Right atrium auricular region (tissue), 2 donors: ENCODE measurements at regions not wholly inside any gene's neighbourhood (a gene's known extent, or its start where the extent isn't known, plus 50 kb on each side); places are given as distances from the start of the nearest gene placed in this dataset.

Experiments used
- DNase-seq: peaks from one replicate; pipeline ENCODE4 v3.0.0-alpha.2; 2019; ENCODE audit warnings: low spot score
- H3K27ac ChIP-seq, 2 donors: fragments of 200-600 bp; sonication (generic); 1 replicate in 1 of 2; 2 replicates in 1 of 2; pipeline ENCODE4 v1.5.1; 2016 to 2019
- H3K27me3 ChIP-seq, 2 donors: fragments of 200-600 bp; sonication (generic); one replicate each; pipeline versions ENCODE4 v1.5.1 to v1.6.0; 2017 to 2019
- H3K36me3 ChIP-seq: fragments of 200-600 bp; sonication (generic); one replicate; pipeline ENCODE4 v1.5.1; 2016
- H3K4me1 ChIP-seq, 2 donors: fragments of 200-600 bp; sonication (generic); one replicate each; pipeline versions ENCODE4 v1.5.1 to v1.6.0; 2017 to 2019
- H3K4me3 ChIP-seq, 2 donors: fragments of 200-600 bp; sonication (generic); 1 replicate in 1 of 2; 2 replicates in 1 of 2; pipeline ENCODE4 v1.5.1; 2017 to 2019; ENCODE audit warnings: mild to moderate bottlenecking in 1 of 2, moderate library complexity in 1 of 2
- H3K9me3 ChIP-seq, 2 donors: fragments of 200-600 bp; sonication (generic); one replicate each; pipeline ENCODE4 v1.5.1; 2019
- TF ChIP-seq, protein P1 (sequence below), 2 donors: fragments of 200-600 bp; sonication (generic); IDR thresholded peaks; one replicate each; pipeline ENCODE4 v1.5.1; 2019; ENCODE audit warnings: antibody characterized with exemption in 2 of 2

DNA sequence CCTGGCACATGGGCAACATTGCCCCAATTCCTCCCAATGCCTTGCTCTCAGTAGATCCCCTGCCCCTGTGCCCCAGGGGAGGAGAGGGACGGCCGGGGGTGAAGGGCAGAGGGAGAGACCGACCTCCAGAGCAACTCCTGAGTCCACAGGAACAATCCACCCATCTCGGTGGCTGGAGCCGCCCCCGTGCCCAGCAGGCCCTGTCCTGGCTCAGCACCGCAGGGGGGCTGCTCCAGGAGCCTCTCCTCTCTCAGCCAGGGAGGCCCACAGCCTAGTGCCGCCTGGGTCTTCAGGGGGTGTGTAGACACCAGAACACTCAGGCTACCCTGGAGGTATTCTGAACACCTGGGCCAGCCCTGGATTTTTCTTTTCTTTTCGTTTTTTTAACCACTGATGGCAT, 233.7 kb upstream of the SDK2 start:
- no peaks in the 10 kb centered on the region for H3K36me3 ChIP-seq
- no peak overlapping the region for H3K4me3 ChIP-seq
- no peak overlapping the region for H3K27ac ChIP-seq
- DNase-seq: no peak
- H3K27me3 ChIP-seq: no peaks in the 10 kb centered on the region
- no peaks in the 10 kb centered on the region for H3K9me3 ChIP-seq
- no peaks in the 10 kb centered on the region for H3K4me1 ChIP-seq
- TF ChIP-seq, protein P1, sequence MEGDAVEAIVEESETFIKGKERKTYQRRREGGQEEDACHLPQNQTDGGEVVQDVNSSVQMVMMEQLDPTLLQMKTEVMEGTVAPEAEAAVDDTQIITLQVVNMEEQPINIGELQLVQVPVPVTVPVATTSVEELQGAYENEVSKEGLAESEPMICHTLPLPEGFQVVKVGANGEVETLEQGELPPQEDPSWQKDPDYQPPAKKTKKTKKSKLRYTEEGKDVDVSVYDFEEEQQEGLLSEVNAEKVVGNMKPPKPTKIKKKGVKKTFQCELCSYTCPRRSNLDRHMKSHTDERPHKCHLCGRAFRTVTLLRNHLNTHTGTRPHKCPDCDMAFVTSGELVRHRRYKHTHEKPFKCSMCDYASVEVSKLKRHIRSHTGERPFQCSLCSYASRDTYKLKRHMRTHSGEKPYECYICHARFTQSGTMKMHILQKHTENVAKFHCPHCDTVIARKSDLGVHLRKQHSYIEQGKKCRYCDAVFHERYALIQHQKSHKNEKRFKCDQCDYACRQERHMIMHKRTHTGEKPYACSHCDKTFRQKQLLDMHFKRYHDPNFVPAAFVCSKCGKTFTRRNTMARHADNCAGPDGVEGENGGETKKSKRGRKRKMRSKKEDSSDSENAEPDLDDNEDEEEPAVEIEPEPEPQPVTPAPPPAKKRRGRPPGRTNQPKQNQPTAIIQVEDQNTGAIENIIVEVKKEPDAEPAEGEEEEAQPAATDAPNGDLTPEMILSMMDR (IDR thresholded peaks at IDR 0.05): no peak

DNA sequence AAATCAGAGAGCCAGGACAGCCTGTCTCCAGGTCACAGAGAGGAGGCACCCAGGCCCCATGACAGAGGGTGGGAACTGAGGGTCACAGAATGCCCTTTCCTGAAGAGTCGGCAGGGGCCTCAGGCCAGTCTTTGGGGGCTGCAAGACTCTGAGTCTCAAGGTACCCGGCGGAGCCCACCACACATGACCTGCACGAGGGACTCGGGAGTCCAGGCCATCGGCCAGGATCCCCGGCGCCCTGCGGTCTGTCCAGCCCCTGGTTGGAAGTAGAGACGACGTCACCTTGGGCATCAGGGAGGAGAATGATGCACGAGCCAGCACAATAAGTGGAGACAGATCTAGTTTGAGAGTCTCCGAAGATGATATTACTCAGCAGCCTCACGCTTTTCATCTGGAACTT, 234.7 kb upstream of the SDK2 start:
- Histone ChIP-seq H3K4me3 (no peak overlapping the region), H3K27me3 (no peaks in the 10 kb centered on the region), H3K4me1 (no peaks in the 10 kb centered on the region), H3K36me3 (no peaks in the 10 kb centered on the region), H3K27ac (no peak overlapping the region), H3K9me3 (no peaks in the 10 kb centered on the region)
- TF ChIP-seq, protein P1 (IDR thresholded peaks at IDR 0.05): no peak
- no peak for DNase-seq

DNA sequence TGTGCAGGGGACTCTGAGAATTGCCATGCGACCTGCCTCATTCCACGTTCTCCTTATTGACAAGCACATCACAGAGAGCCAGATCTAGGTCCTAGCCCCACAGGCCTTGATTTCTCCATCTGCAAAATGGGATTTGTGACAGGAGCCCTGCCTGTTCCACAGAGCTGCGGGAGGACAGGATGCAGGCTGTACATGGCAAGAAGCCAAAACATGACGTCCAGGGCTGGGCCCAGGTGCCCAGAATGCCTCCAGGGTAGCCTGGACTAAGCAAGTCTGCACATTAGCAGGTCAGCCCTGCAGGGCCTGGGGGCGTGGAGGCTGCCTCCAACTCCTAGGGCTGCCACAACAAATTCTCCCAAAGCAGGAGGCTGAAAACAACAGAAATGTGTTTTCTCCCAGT, 235.7 kb upstream of the SDK2 start:
- no peaks in the 10 kb centered on the region for H3K27me3 ChIP-seq
- no peak overlapping the region for H3K4me3 ChIP-seq
- no peak overlapping the region for H3K27ac ChIP-seq
- no peaks in the 10 kb centered on the region for H3K4me1 ChIP-seq
- no peak for DNase-seq
- H3K36me3 ChIP-seq: no peaks in the 10 kb centered on the region
- TF ChIP-seq, protein P1 (IDR thresholded peaks at IDR 0.05): no peak
- no peaks in the 10 kb centered on the region for H3K9me3 ChIP-seq

DNA sequence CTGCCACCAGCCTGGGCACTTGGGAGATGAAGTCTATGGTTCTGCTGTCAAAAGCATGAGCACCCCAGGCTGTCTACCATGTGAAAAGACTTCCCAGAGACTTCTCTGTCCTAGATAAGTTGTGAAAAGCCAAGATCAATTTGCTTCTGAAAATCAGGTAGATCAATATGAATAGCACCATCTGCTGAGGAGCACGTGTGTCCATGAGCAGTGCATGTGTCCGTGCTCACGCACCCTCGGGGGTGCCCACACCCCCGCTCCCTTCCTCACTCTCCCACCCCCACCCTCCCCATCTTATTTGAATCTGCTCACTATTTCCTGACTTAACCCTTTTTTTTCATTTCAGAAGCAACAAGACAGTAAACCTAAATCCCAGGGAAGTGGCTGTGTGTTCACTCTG, 238.3 kb upstream of the SDK2 start:
- Histone ChIP-seq H3K4me1 (no peaks in the 10 kb centered on the region), H3K4me3 (no peak overlapping the region), H3K27me3 (no peaks in the 10 kb centered on the region), H3K9me3 (no peaks in the 10 kb centered on the region), H3K36me3 (no peaks in the 10 kb centered on the region), H3K27ac (no peak overlapping the region)
- TF ChIP-seq, protein P1 (IDR thresholded peaks at IDR 0.05): no peak
- no peak for DNase-seq

DNA sequence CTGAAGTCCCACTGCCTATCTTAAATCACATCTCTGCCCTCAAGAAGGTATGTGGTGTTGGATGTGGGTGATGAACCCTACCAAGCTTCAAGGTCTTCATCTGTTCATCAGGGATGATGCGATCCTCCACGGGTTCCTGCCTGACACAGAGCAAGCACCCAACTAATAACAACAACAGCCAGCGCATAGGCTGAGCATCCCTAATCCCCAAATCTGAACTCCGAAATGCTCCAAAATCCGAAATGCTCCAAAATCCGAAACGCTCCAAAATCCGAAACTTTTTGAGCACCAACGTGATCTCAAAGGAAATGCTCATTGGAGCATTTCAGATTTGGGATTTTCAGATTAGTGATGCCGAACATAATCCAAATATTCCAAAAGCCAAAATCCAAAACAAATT, 238.9 kb upstream of the SDK2 start:
- Histone ChIP-seq H3K27ac (no peak overlapping the region), H3K27me3 (no peaks in the 10 kb centered on the region), H3K9me3 (no peaks in the 10 kb centered on the region), H3K4me3 (no peak overlapping the region), H3K4me1 (no peaks in the 10 kb centered on the region), H3K36me3 (no peaks in the 10 kb centered on the region)
- no peak for DNase-seq
- TF ChIP-seq, protein P1 (IDR thresholded peaks at IDR 0.05): no peak

DNA sequence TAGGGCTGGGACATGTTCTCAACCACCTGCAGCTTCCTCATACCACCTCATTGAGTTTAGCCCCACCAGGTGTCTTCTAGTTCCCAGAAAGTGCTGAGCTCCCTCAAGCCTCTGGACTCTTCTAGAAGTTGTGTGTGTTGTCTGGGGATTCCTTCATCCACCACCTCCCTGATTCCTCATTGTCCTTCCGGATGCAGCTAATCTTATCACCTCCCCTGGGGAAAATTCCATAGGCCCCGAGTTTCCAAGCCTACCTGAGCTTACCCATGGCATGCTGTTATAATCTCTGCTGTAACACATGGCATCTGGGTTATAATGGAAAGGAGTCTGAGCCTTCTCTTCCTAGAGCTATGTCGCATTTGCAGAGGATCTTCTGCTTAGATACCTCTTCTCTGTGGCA, 243.5 kb upstream of the SDK2 start:
- H3K4me1 ChIP-seq: peaks cover 0 to 4% of the 10 kb centered on the region in 2 donors
- H3K4me3 ChIP-seq: no peak overlapping the region
- TF ChIP-seq, protein P1 (IDR thresholded peaks at IDR 0.05): no peak
- no peak overlapping the region for H3K27ac ChIP-seq
- no peaks in the 10 kb centered on the region for H3K36me3 ChIP-seq
- no peak for DNase-seq
- peaks cover 0 to 4% of the 10 kb centered on the region in 2 donors for H3K9me3 ChIP-seq
- H3K27me3 ChIP-seq: no peaks in the 10 kb centered on the region
